HUDEP-2 (cell line): ENCODE measurements at regions not wholly inside any gene's neighbourhood (a gene's known extent, or its start where the extent isn't known, plus 50 kb on each side); places are given as distances from the start of the nearest gene placed in this dataset.

ENCODE experiments used
- DNase-seq, 76 experiments: peaks; one replicate each; lab custom pipeline; 2025; ENCODE audit not compliant: unreplicated experiment in 76 of 76; lab: John Stamatoyannopoulos, UW

GRCh38 chr14:34250959-34251358 is 211.1 kb downstream of the SPTSSA start:
- no peak for DNase-seq

GRCh38 chr14:34247605-34248004 is 214.4 kb downstream of the SPTSSA start:
- no peak for DNase-seq

GRCh38 chr14:34246206-34246605 is 215.8 kb downstream of the SPTSSA start:
- DNase-seq, result no peak

- no peak for DNase-seq
Measured at GRCh38 chr14:34243401-34243800, 218.6 kb downstream of the SPTSSA start.

GRCh38 chr14:34243001-34243400 is 219.0 kb downstream of the SPTSSA start:
- DNase-seq, result no peak

GRCh38 chr14:34241185-34241711 is 220.8 kb downstream of the SPTSSA start:
- no peak for DNase-seq

GRCh38 chr14:34238610-34239009 is 223.4 kb downstream of the SPTSSA start:
- DNase-seq, result no peak

GRCh38 chr14:34237677-34238076 is 224.4 kb downstream of the SPTSSA start:
- no peak for DNase-seq

- DNase-seq, result no peak
Measured at GRCh38 chr14:34237081-34237480, 225.0 kb downstream of the SPTSSA start.

GRCh38 chr14:34235643-34236300 is 226.3 kb downstream of the SPTSSA start:
- no peak for DNase-seq

- no peak for DNase-seq
Measured at GRCh38 chr14:34234258-34234657, 227.8 kb downstream of the SPTSSA start.

GRCh38 chr14:34233619-34234018 is 228.4 kb downstream of the SPTSSA start:
- no peak for DNase-seq

- no peak for DNase-seq
Measured at GRCh38 chr14:34232790-34233189, 229.2 kb downstream of the SPTSSA start.

GRCh38 chr14:34231626-34232025 is 230.4 kb downstream of the SPTSSA start:
- no peak for DNase-seq

GRCh38 chr14:34229140-34229539 is 232.9 kb downstream of the SPTSSA start:
- no peak for DNase-seq

- DNase-seq, result no peak
Measured at GRCh38 chr14:34228650-34228976, 233.4 kb downstream of the SPTSSA start.

GRCh38 chr14:34227834-34228649 is 234.0 kb downstream of the SPTSSA start:
- peak in 36 of 76 experiments; percentile 1 to 59 (median 19) for DNase-seq

GRCh38 chr14:34224221-34224620 is 237.8 kb downstream of the SPTSSA start:
- no peak for DNase-seq

GRCh38 chr14:34223373-34224148 is 238.5 kb downstream of the SPTSSA start:
- DNase-seq, result no peak

- DNase-seq, result no peak
Measured at GRCh38 chr14:34222867-34223266, 239.2 kb downstream of the SPTSSA start.

GRCh38 chr14:34222122-34222521 is 239.9 kb downstream of the SPTSSA start:
- DNase-seq, result no peak
